ENCODE measurements at regions not wholly inside any gene's neighbourhood (a gene's known extent, or its start where the extent isn't known, plus 50 kb on each side); places are given as distances from the start of the nearest gene placed in this dataset.

DNA sequence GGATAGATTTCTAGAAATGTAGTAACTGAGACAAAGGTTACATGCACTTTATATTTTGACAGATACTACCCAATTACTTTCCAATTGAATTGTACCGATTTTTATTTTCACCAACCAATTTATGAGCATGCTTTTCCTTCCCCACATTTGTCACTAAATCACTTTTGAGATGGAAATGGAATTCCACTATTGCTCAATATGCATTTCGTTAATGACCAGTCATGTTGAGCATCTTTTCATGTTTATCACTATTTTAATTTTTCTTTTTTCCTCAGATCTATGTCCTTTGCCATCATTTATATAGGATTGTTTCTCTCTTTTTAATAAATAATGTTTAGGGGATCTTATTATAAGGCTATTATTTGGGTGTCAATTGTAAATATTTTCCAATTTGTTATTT is 102.8 kb upstream of the SMIM36 start:
- TF ChIP-seq, protein P1, sequence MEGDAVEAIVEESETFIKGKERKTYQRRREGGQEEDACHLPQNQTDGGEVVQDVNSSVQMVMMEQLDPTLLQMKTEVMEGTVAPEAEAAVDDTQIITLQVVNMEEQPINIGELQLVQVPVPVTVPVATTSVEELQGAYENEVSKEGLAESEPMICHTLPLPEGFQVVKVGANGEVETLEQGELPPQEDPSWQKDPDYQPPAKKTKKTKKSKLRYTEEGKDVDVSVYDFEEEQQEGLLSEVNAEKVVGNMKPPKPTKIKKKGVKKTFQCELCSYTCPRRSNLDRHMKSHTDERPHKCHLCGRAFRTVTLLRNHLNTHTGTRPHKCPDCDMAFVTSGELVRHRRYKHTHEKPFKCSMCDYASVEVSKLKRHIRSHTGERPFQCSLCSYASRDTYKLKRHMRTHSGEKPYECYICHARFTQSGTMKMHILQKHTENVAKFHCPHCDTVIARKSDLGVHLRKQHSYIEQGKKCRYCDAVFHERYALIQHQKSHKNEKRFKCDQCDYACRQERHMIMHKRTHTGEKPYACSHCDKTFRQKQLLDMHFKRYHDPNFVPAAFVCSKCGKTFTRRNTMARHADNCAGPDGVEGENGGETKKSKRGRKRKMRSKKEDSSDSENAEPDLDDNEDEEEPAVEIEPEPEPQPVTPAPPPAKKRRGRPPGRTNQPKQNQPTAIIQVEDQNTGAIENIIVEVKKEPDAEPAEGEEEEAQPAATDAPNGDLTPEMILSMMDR (IDR thresholded peaks at IDR 0.05) = no peak
- no peak for TF ChIP-seq POLR2A (IDR thresholded peaks at IDR 0.05)
